Bronchial epithelial cell (primary cell): ENCODE measurements at regions not wholly inside any gene's neighbourhood (a gene's known extent, or its start where the extent isn't known, plus 50 kb on each side); places are given as distances from the start of the nearest gene placed in this dataset.

Experiments used
- DNase-seq: peaks from one replicate; pipeline ENCODE4 v3.0.0-alpha.2; 2010; ENCODE audit warnings: low read depth
- FAIRE-seq: peaks from 2 replicates; lab custom pipeline; 2011; peaks lifted over from hg19 to GRCh38; lab: Jason Lieb, UNC
- H3K27me3 ChIP-seq: 2 replicates; pipeline ENCODE4 v1.5.1; 2011; ENCODE audit warnings: low read length; ENCODE audit not compliant: control insufficient read depth, insufficient read depth
- H3K36me3 ChIP-seq: 2 replicates; pipeline ENCODE4 v1.5.1; 2011; ENCODE audit warnings: low read length; ENCODE audit not compliant: control insufficient read depth, insufficient read depth
- H3K4me3 ChIP-seq: 2 replicates; pipeline ENCODE4 v1.5.1; 2011; ENCODE audit warnings: mild to moderate bottlenecking, low read depth, low read length, control low read depth
- TF ChIP-seq, protein P1 (sequence below): IDR thresholded peaks from 2 replicates; pipeline ENCODE4 v1.5.1; 2011; ENCODE audit warnings: mild to moderate bottlenecking, moderate library complexity, low read length, control low read depth, inconsistent platforms; ENCODE audit not compliant: insufficient read depth, severe bottlenecking

DNA sequence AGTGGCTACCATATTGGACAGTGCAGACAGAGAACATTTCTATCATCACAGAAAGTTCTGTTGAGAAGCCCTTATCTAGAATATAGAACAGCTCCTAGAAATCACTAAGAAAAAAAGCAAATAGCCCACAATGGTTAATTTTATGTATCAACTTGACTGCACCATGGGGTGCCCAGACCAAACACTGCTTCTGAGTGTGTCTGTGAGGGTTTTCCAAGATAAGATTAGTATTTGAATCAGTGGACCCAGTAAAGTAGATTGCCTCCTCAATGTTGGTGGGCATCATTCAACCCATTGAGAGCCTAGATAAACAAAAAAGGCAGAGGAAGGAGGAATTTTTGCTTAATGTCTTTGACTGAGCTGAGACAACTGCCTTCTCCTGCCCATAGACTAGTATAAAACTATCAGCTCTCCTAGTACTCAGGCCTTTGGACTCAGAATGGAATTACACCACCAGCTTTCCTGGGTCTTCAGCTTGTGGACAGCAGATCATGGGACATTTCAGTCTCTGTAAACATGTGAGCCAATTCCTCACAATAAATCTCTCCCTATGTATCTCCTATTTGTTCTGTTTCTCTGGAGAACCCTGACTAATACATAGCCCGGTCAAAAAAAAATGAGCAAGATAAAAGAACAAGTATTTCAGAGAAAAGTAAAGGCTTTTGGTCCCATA, 55.9 kb upstream of the OXTR start:
- no peak overlapping the region for H3K4me3 ChIP-seq
- TF ChIP-seq, protein P1, sequence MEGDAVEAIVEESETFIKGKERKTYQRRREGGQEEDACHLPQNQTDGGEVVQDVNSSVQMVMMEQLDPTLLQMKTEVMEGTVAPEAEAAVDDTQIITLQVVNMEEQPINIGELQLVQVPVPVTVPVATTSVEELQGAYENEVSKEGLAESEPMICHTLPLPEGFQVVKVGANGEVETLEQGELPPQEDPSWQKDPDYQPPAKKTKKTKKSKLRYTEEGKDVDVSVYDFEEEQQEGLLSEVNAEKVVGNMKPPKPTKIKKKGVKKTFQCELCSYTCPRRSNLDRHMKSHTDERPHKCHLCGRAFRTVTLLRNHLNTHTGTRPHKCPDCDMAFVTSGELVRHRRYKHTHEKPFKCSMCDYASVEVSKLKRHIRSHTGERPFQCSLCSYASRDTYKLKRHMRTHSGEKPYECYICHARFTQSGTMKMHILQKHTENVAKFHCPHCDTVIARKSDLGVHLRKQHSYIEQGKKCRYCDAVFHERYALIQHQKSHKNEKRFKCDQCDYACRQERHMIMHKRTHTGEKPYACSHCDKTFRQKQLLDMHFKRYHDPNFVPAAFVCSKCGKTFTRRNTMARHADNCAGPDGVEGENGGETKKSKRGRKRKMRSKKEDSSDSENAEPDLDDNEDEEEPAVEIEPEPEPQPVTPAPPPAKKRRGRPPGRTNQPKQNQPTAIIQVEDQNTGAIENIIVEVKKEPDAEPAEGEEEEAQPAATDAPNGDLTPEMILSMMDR: no peak
- no peak for FAIRE-seq
- no peaks in the 10 kb centered on the region for H3K27me3 ChIP-seq
- H3K36me3 ChIP-seq: no peaks in the 10 kb centered on the region
- no peak for DNase-seq

DNA sequence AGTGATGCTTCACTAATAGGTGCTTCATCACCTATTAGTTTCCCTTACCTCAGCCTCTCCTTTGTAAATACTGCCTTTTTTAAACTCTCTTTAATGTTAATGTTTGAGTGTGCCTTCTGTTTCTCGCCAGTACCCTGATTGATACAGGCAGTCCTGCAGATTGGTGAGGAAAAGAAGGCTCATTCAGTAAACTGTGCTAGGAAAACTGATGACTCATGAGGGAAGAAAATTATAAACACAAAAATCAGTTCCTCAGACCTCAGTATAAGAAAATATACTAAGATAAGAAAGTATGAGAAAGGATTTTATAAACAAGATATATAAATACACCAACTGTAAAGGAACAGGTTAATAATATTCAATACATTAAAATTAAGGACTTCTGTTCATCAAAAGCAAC, 54.8 kb upstream of the OXTR start:
- TF ChIP-seq, protein P1: no peak
- DNase-seq: no peak
- H3K36me3 ChIP-seq: no peaks in the 10 kb centered on the region
- no peak overlapping the region for H3K4me3 ChIP-seq
- H3K27me3 ChIP-seq: no peaks in the 10 kb centered on the region
- FAIRE-seq: no peak

DNA sequence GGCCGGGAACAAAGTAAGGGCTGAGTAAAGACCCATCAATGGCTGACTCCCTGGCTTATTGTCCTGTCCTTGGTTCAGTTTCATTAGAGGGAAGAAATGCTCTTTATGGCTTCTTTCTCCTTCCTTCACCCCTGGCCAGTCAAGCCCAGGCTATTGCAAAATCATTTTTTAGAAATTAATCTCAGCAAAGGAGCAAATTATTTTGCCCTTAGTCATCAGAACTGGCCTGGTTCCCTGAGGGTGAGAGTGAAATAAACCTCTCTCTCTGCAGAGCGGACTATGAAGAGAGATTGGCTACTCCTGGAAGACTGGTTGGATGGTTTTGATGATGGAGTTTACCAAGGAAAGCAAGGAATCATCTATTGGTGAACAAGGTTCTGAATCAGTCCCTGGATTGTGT, 52.7 kb upstream of the OXTR start:
- no peak for FAIRE-seq

More for the DNA sequence above, 52.7 kb upstream of the OXTR start:
- TF ChIP-seq, protein P1: no peak
- Histone ChIP-seq H3K27me3 (no peaks in the 10 kb centered on the region), H3K36me3 (no peaks in the 10 kb centered on the region), H3K4me3 (no peak overlapping the region)
- DNase-seq: peak; percentile 62
